GM12878 (cell line): ENCODE measurements at regions not wholly inside any gene's neighbourhood (a gene's known extent, or its start where the extent isn't known, plus 50 kb on each side); places are given as distances from the start of the nearest gene placed in this dataset.

ENCODE experiments used
- EZH2 ChIP-seq: IDR thresholded peaks from 2 replicates; pipeline ENCODE4 v1.6.1; 2012; ENCODE audit warnings: low read depth, mild to moderate bottlenecking, control low read depth, inconsistent platforms, low read length, borderline replicate concordance; ENCODE audit not compliant: control insufficient read depth
- JUND ChIP-seq: IDR thresholded peaks from 2 replicates; pipeline ENCODE4 v1.6.1; 2012; ENCODE audit warnings: low read depth, mild to moderate bottlenecking, low read length, improper control_type of control experiment, moderate library complexity
- POLR2A ChIP-seq: IDR thresholded peaks from 2 replicates; pipeline ENCODE4 v1.6.1; 2011; ENCODE audit warnings: low read depth, mild to moderate bottlenecking, low read length
- POLR2AphosphoS5 ChIP-seq: IDR thresholded peaks from 2 replicates; pipeline ENCODE4 v1.6.1; 2011; ENCODE audit warnings: mild to moderate bottlenecking, low read length, inconsistent platforms
- RFX5 ChIP-seq: IDR thresholded peaks from 2 replicates; pipeline ENCODE4 v1.6.1; 2011; ENCODE audit warnings: low read depth, low read length, improper control_type of control experiment
- SIN3A ChIP-seq: IDR thresholded peaks from 2 replicates; pipeline ENCODE4 v1.6.1; 2012; ENCODE audit warnings: low read depth, low read length, improper control_type of control experiment
- SIX5 ChIP-seq: IDR thresholded peaks from 2 replicates; pipeline ENCODE4 v1.6.1; 2011; ENCODE audit warnings: mild to moderate bottlenecking, low read depth, low read length, moderate library complexity; ENCODE audit not compliant: severe bottlenecking
- TF ChIP-seq, protein P1 (sequence below), 3 experiments: IDR thresholded peaks in 2 of 3; conservative IDR thresholded peaks in 1 of 3; 2 replicates each; pipeline ENCODE4 v1.5.1; 2011; ENCODE audit warnings: low read depth in 3 of 3, low read length in 3 of 3, mild to moderate bottlenecking in 3 of 3, control low read depth in 2 of 3, moderate library complexity in 2 of 3, inconsistent platforms in 1 of 3, mixed read lengths in 1 of 3; ENCODE audit not compliant: control insufficient read depth in 2 of 3, insufficient read depth in 1 of 3; ENCODE audit errors: extremely low read depth in 1 of 3
- TF ChIP-seq, protein P2 (sequence below): IDR thresholded peaks from 2 replicates; pipeline ENCODE4 v1.6.1; 2011; ENCODE audit warnings: low read depth, low read length, improper control_type of control experiment, borderline replicate concordance

DNA sequence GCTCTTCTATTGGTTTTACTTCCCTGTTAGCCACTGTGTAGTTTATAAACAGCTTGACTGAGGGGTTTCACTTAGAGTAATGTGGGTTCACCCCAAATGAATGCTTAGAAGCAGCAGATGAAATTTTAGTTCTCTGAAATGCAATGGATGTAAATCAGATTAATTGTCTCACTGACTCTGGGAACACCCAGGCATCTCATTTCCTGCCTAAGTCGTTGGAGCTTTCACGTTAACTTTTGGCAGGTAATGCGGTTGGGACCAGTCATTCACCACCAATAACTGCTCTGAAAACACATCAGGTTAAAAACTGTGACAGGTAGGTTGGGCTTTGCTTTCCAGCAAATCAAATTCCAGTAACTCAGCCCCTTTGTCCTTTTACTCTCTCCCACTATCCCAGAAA lies 775.4 kb downstream of the NTRK3 start:
- no peak for TF ChIP-seq SIN3A
- no peak for TF ChIP-seq JUND
- no peak for TF ChIP-seq RFX5
- no peak for TF ChIP-seq POLR2AphosphoS5
- TF ChIP-seq POLR2A: no peak
- TF ChIP-seq SIX5: no peak
- TF ChIP-seq, protein P1, sequence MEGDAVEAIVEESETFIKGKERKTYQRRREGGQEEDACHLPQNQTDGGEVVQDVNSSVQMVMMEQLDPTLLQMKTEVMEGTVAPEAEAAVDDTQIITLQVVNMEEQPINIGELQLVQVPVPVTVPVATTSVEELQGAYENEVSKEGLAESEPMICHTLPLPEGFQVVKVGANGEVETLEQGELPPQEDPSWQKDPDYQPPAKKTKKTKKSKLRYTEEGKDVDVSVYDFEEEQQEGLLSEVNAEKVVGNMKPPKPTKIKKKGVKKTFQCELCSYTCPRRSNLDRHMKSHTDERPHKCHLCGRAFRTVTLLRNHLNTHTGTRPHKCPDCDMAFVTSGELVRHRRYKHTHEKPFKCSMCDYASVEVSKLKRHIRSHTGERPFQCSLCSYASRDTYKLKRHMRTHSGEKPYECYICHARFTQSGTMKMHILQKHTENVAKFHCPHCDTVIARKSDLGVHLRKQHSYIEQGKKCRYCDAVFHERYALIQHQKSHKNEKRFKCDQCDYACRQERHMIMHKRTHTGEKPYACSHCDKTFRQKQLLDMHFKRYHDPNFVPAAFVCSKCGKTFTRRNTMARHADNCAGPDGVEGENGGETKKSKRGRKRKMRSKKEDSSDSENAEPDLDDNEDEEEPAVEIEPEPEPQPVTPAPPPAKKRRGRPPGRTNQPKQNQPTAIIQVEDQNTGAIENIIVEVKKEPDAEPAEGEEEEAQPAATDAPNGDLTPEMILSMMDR (IDR thresholded peaks at IDR 0.05 in 2 of 3, conservative IDR thresholded peaks at IDR 0.05 in 1 of 3; ENCODE audit: control insufficient read depth in 2 of 3, extremely low read depth in 1 of 3, insufficient read depth in 1 of 3, low read depth in 3 of 3, low read length in 3 of 3): no peak
- TF ChIP-seq EZH2: no peak
- TF ChIP-seq, protein P2, sequence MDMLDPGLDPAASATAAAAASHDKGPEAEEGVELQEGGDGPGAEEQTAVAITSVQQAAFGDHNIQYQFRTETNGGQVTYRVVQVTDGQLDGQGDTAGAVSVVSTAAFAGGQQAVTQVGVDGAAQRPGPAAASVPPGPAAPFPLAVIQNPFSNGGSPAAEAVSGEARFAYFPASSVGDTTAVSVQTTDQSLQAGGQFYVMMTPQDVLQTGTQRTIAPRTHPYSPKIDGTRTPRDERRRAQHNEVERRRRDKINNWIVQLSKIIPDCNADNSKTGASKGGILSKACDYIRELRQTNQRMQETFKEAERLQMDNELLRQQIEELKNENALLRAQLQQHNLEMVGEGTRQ: no peak
